Adrenal gland (tissue), 9 donors: ENCODE measurements at regions not wholly inside any gene's neighbourhood (a gene's known extent, or its start where the extent isn't known, plus 50 kb on each side); places are given as distances from the start of the nearest gene placed in this dataset.
A peak's percentile ranks its signal among the peaks of the same experiment; 100 is the strongest.

ENCODE experiments used
- DNase-seq, 7 donors: peaks; one replicate each; pipeline ENCODE4 v3.0.0-alpha.2; 2019 to 2020
- H3K27ac ChIP-seq, 5 donors: fragments of 200-600 bp; sonication (generic) in 4 of 5; 1 replicate in 3 of 5; 2 replicates in 2 of 5; pipeline versions ENCODE4 v1.5.1 to v1.8.0; 2016 to 2020; ENCODE audit warnings: mild to moderate bottlenecking in 1 of 5
- H3K27me3 ChIP-seq: fragments of 200-600 bp; 2 replicates; pipeline ENCODE4 v1.8.0; 2021
- H3K36me3 ChIP-seq, 2 donors: fragments of 200-600 bp; replicated peaks in 1 of 2; 1 replicate in 1 of 2; 2 replicates in 1 of 2; pipeline versions ENCODE4 v1.5.1 to v1.8.0; 2018 to 2022
- H3K4me1 ChIP-seq, 2 donors: fragments of 200-600 bp; replicated peaks in 1 of 2; 1 replicate in 1 of 2; 2 replicates in 1 of 2; pipeline versions ENCODE4 v1.5.1 to v1.8.0; 2018 to 2021
- H3K4me3 ChIP-seq, 4 donors: fragments of 200-600 bp; sonication (generic) in 3 of 4; one replicate each; pipeline ENCODE4 v1.5.1; 2016 to 2018
- H3K9me3 ChIP-seq, 3 donors: fragments of 200-600 bp; sonication (generic) in 1 of 3; replicated peaks in 1 of 3; 1 replicate in 2 of 3; 2 replicates in 1 of 3; pipeline versions ENCODE4 v1.5.1 to v1.8.0; 2016 to 2021
- CTCF ChIP-seq, 6 experiments: fragments of 450-650 bp in 4 of 6; fragments of 200-600 bp in 2 of 6; sonication (generic) in 1 of 6; IDR thresholded peaks; 1 replicate in 5 of 6; 2 replicates in 1 of 6; pipeline versions ENCODE4 v1.5.1 to v1.8.0; 2016 to 2021; ENCODE audit warnings: antibody characterized with exemption in 6 of 6, mild to moderate bottlenecking in 2 of 6, moderate library complexity in 1 of 6
- POLR2A ChIP-seq, 2 donors: fragments of 450-650 bp; IDR thresholded peaks; one replicate each; pipeline ENCODE4 v1.6.1; 2017; ENCODE audit warnings: antibody characterized with exemption in 2 of 2, mild to moderate bottlenecking in 2 of 2, moderate library complexity in 1 of 2
- WGBS, 4 donors: extraction: QIAGEN DNeasy Blood & Tissue Kit in 2 of 4; methylation state at CpG; one replicate each; pipeline versions ENCODE4 v1.1.5 to v1.1.7; 2013 to 2017; 5-methylcytosine and 5-hydroxymethylcytosine counted together
- intact Hi-C, 2 donors: fragments of 100-400 bp; cut with DNase I; formaldehyde crosslinking; loops; one replicate each; pipeline versions ENCODE4 v1.14.1 to v1.15.0; 2022 to 2023
- donor health status: healthy with polysubstance abuse.
- donor health status: Bipolar disorder and iron deficiency.
- donor health status: DM: yes; HTN: yes; CAD: no.
- donor health status: DM: no; HTN: no; CAD: no.
- donor health status: DM: no; HTN: no; CAD: no.

- Histone ChIP-seq H3K27me3 (no peaks in the 10 kb centered on the region), H3K27ac (no peak overlapping the region), H3K4me3 (peak overlapping the region in 1 of 4 donors; percentile 64), H3K4me1 (no peaks in the 10 kb centered on the region), H3K36me3 (no peaks in the 10 kb centered on the region), H3K9me3 (no peaks in the 10 kb centered on the region)
- 73 to 83% (median 80%) methylated on average over 3 of the region's 3 CpGs for WGBS, 4 donors
- no peak for DNase-seq
- intact Hi-C loops, result loop anchor here (5.0 to 10.0 kb wide), 4 partner anchors 72 to 514 kb away; partner anchors contain the start of genes HOXD8 (in 1 of the 2) and HOXD9 (in 1 of the 2)
- TF ChIP-seq CTCF (IDR thresholded peaks at IDR 0.05) (no peak), POLR2A (IDR thresholded peaks at IDR 0.05) (no peak)
Measured at GRCh38 chr2:176636401-176636800, 367.2 kb downstream of the MTX2 start.

- 16 to 31% (median 24%) methylated on average over 13 of the region's 13 CpGs for WGBS, 4 donors
- peak overlapping the region in 3 of 4 donors; percentile 3 to 69 (median 64) for H3K4me3 ChIP-seq
- H3K27ac ChIP-seq, result peak overlapping the region in 3 of 5 donors; percentile 73 to 88 (median 80)
- H3K9me3 ChIP-seq, result no peaks in the 10 kb centered on the region
- intact Hi-C loops, result loop anchor here (5.0 to 10.0 kb wide), 4 partner anchors 72 to 515 kb away; partner anchors contain the start of genes HOXD8 (in 1 of the 2) and HOXD9 (in 1 of the 2)
- TF ChIP-seq POLR2A (IDR thresholded peaks at IDR 0.05) (no peak), CTCF (IDR thresholded peaks at IDR 0.05) (no peak)
- no peaks in the 10 kb centered on the region for H3K36me3 ChIP-seq
- DNase-seq, result peak in 2 of 7 donors; percentile 2 to 17
- H3K4me1 ChIP-seq, result no peaks in the 10 kb centered on the region
- no peaks in the 10 kb centered on the region for H3K27me3 ChIP-seq
Measured at GRCh38 chr2:176637142-176637485, 367.9 kb downstream of the MTX2 start.

DNA sequence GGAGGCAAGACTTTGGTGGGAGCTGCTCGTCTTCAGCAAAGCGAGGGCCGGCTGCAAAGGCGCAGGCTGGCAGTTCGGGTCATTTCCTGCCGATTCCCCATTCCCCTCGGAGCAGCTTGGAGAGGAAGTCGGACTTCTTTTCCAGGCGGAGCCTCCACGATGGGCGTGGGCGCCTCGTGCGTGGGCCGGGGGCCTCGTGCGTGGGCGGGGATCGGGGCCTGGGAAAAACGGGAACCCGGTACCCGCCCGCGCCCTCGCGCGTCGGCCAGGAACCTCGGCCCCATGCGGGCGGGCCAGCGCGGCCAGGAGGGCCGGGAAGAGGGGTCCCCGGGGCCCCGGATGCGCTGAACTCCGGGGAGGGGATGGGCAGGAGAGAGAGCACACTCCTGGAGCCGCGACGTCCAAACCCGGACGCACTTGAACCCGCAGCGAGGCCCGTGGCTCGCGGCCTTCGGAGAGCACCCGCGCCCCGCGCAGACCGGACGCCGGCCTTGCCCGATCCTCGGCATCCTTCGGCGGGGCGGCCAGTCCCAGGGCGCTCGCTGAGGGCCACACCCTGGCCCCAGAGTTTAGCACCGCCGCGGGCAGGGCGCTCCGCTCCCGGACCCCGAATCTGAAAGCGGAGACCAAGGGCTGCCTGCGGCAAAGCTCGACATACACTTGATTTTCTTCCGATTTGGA is 368.4 kb downstream of the MTX2 start:
- peak overlapping the region in 3 of 5 donors; percentile 73 to 88 (median 80) for H3K27ac ChIP-seq
- peak; percentile 32 to 74 (median 60) for DNase-seq
- H3K27me3 ChIP-seq, result no peaks in the 10 kb centered on the region

More for the DNA sequence above, 368.4 kb downstream of the MTX2 start:
- intact Hi-C loops, result loop anchor here (5.0 to 10.0 kb wide), 4 partner anchors 73 to 515 kb away; partner anchors contain the start of genes HOXD8 (in 1 of the 2) and HOXD9 (in 1 of the 2)
- Histone ChIP-seq H3K36me3 (no peaks in the 10 kb centered on the region), H3K9me3 (no peaks in the 10 kb centered on the region), H3K4me3 (peak overlapping the region in 3 of 4 donors; percentile 3 to 69 (median 64)), H3K4me1 (no peaks in the 10 kb centered on the region)
- peak in 1 of 2 donors; percentile 18 for TF ChIP-seq POLR2A (IDR thresholded peaks at IDR 0.05)
- peak in 1 of 6 experiments; percentile 3 for TF ChIP-seq CTCF (IDR thresholded peaks at IDR 0.05)
- 1 to 2% (median 2%) methylated on average over 18 to 74 of the region's 74 CpGs for WGBS, 4 donors
